ENCODE measurements at regions not wholly inside any gene's neighbourhood (a gene's known extent, or its start where the extent isn't known, plus 50 kb on each side); places are given as distances from the start of the nearest gene placed in this dataset.

- Histone ChIP-seq H2AFZ (ENCODE audit: control insufficient read depth, low read length) (no peak overlapping the region), H3K36me3 (ENCODE audit: control insufficient read depth in 2 of 2, extremely low read depth in 1 of 2, insufficient read depth in 2 of 2, low read length in 2 of 2) (no peaks in the 10 kb centered on the region), H3K4me2 (ENCODE audit: control insufficient read depth, extremely low read depth, insufficient read depth, low read depth, low read length) (no peak overlapping the region), H3K9me3 (ENCODE audit: control insufficient read depth, low read depth, low read length) (no peaks in the 10 kb centered on the region), H3K9me1 (ENCODE audit: control insufficient read depth, extremely low read depth, insufficient read depth, low read length) (no peaks in the 10 kb centered on the region), H3K4me3 (ENCODE audit: control insufficient read depth in 2 of 3, extremely low read depth in 1 of 3, insufficient read depth in 2 of 3, low read depth in 1 of 3, low read length in 3 of 3) (no peak overlapping the region), H3K27ac (ENCODE audit: control insufficient read depth, insufficient read depth, low read length) (no peak overlapping the region), H3K79me2 (ENCODE audit: control insufficient read depth, insufficient read depth, low read length) (no peaks in the 10 kb centered on the region), H3K27me3 (ENCODE audit: control insufficient read depth, extremely low read depth, insufficient read depth, low read length) (no peaks in the 10 kb centered on the region), H4K20me1 (ENCODE audit: control insufficient read depth, extremely low read depth, insufficient read depth, low read length) (no peaks in the 10 kb centered on the region), H3K4me1 (ENCODE audit: control insufficient read depth, extremely low read depth, insufficient read depth, low read length) (no peaks in the 10 kb centered on the region), H3K9ac (ENCODE audit: control insufficient read depth, extremely low read depth, insufficient read depth, low read length) (no peak overlapping the region)
- FAIRE-seq (no peak), DNase-seq (ENCODE audit: low read depth, low spot score) (no peak)
- TF ChIP-seq, protein P1, sequence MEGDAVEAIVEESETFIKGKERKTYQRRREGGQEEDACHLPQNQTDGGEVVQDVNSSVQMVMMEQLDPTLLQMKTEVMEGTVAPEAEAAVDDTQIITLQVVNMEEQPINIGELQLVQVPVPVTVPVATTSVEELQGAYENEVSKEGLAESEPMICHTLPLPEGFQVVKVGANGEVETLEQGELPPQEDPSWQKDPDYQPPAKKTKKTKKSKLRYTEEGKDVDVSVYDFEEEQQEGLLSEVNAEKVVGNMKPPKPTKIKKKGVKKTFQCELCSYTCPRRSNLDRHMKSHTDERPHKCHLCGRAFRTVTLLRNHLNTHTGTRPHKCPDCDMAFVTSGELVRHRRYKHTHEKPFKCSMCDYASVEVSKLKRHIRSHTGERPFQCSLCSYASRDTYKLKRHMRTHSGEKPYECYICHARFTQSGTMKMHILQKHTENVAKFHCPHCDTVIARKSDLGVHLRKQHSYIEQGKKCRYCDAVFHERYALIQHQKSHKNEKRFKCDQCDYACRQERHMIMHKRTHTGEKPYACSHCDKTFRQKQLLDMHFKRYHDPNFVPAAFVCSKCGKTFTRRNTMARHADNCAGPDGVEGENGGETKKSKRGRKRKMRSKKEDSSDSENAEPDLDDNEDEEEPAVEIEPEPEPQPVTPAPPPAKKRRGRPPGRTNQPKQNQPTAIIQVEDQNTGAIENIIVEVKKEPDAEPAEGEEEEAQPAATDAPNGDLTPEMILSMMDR (optimal IDR thresholded peaks at IDR 0.05 in 1 of 3, IDR thresholded peaks at IDR 0.05 in 1 of 3, conservative IDR thresholded peaks at IDR 0.05 in 1 of 3; ENCODE audit: extremely low read depth in 1 of 3, insufficient read depth in 2 of 3, low read length in 3 of 3), result no peak
- TF ChIP-seq EZH2 (IDR thresholded peaks at IDR 0.05; ENCODE audit: low read length), result no peak
- dilution Hi-C loops (cut with MboI; ENCODE audit: extremely low pct_ligation_motif_present, low sequenced_read_pairs), result no loop called here
Measured at GRCh38 chr1:30148676-30149075, 574.7 kb downstream of the MATN1 start.

- TF ChIP-seq EZH2 (IDR thresholded peaks at IDR 0.05; ENCODE audit: low read length), result no peak
- TF ChIP-seq, protein P1 (optimal IDR thresholded peaks at IDR 0.05 in 1 of 3, IDR thresholded peaks at IDR 0.05 in 1 of 3, conservative IDR thresholded peaks at IDR 0.05 in 1 of 3; ENCODE audit: extremely low read depth in 1 of 3, insufficient read depth in 2 of 3, low read length in 3 of 3), result no peak
- dilution Hi-C loops (cut with MboI; ENCODE audit: extremely low pct_ligation_motif_present, low sequenced_read_pairs), result no loop called here
- Histone ChIP-seq H3K4me2 (ENCODE audit: control insufficient read depth, extremely low read depth, insufficient read depth, low read depth, low read length) (no peak overlapping the region), H3K9ac (ENCODE audit: control insufficient read depth, extremely low read depth, insufficient read depth, low read length) (no peak overlapping the region), H3K79me2 (ENCODE audit: control insufficient read depth, insufficient read depth, low read length) (no peaks in the 10 kb centered on the region), H3K27ac (ENCODE audit: control insufficient read depth, insufficient read depth, low read length) (no peak overlapping the region), H3K27me3 (ENCODE audit: control insufficient read depth, extremely low read depth, insufficient read depth, low read length) (no peaks in the 10 kb centered on the region), H3K4me3 (ENCODE audit: control insufficient read depth in 2 of 3, extremely low read depth in 1 of 3, insufficient read depth in 2 of 3, low read depth in 1 of 3, low read length in 3 of 3) (no peak overlapping the region), H2AFZ (ENCODE audit: control insufficient read depth, low read length) (no peak overlapping the region), H3K9me1 (ENCODE audit: control insufficient read depth, extremely low read depth, insufficient read depth, low read length) (no peaks in the 10 kb centered on the region), H3K9me3 (ENCODE audit: control insufficient read depth, low read depth, low read length) (no peaks in the 10 kb centered on the region), H4K20me1 (ENCODE audit: control insufficient read depth, extremely low read depth, insufficient read depth, low read length) (no peaks in the 10 kb centered on the region), H3K36me3 (ENCODE audit: control insufficient read depth in 2 of 2, extremely low read depth in 1 of 2, insufficient read depth in 2 of 2, low read length in 2 of 2) (no peaks in the 10 kb centered on the region), H3K4me1 (ENCODE audit: control insufficient read depth, extremely low read depth, insufficient read depth, low read length) (no peaks in the 10 kb centered on the region)
- no peak for DNase-seq (ENCODE audit: low read depth, low spot score)
- FAIRE-seq, result no peak
Measured at GRCh38 chr1:30147188-30147587, 576.2 kb downstream of the MATN1 start.

All from keratinocyte (primary cell).